GM21737 (cell line): ENCODE measurements at regions not wholly inside any gene's neighbourhood (a gene's known extent, or its start where the extent isn't known, plus 50 kb on each side); places are given as distances from the start of the nearest gene placed in this dataset.

Experiments
- ATAC-seq: cut with Tn5 transposase; IDR thresholded peaks from one replicate; pipeline ENCODE4 v1.9.1; 2021; ENCODE audit warnings: mild to moderate bottlenecking, moderate library complexity; ENCODE audit not compliant: unreplicated experiment

- no peak for ATAC-seq
Measured at GRCh38 chr18:10402871-10403559, 51.4 kb upstream of the APCDD1 start.

- ATAC-seq: no peak
Measured at GRCh38 chr18:10403708-10404107, 50.7 kb upstream of the APCDD1 start.

GRCh38 chr18:10404168-10404567 is 50.3 kb upstream of the APCDD1 start:
- ATAC-seq: no peak
